Cardiac muscle cell (in vitro differentiated cells and primary cell): ENCODE measurements at regions not wholly inside any gene's neighbourhood (a gene's known extent, or its start where the extent isn't known, plus 50 kb on each side); places are given as distances from the start of the nearest gene placed in this dataset.
A peak's percentile ranks its signal among the peaks of the same experiment; 100 is the strongest.

Experiments used
- DNase-seq, 2 donors: peaks; one replicate each; pipeline versions ENCODE4 v3.0.0 to v3.0.0-alpha.2; 2010 to 2017; ENCODE audit warnings: low read depth in 1 of 2, low spot score in 1 of 2
- H3K27ac ChIP-seq: fragments of 200-600 bp; sonication (generic); 2 replicates; pipeline ENCODE4 v1.5.1; 2016
- H3K27me3 ChIP-seq: fragments of 200-600 bp; sonication (generic); 2 replicates; pipeline ENCODE4 v1.6.0; 2016; ENCODE audit warnings: control low read depth
- H3K36me3 ChIP-seq: fragments of 200-600 bp; sonication (generic); 2 replicates; pipeline ENCODE4 v1.5.1; 2016; ENCODE audit warnings: control low read depth
- H3K4me1 ChIP-seq: fragments of 200-600 bp; sonication (generic); 2 replicates; pipeline ENCODE4 v1.8.1; 2017; ENCODE audit warnings: low read depth, mild to moderate bottlenecking, mixed run types
- H3K4me3 ChIP-seq: fragments of 200-600 bp; sonication (generic); 2 replicates; pipeline ENCODE4 v1.5.1; 2016; ENCODE audit warnings: mild to moderate bottlenecking
- H3K9me3 ChIP-seq: fragments of 200-600 bp; sonication (generic); 2 replicates; pipeline ENCODE4 v1.5.1; 2017; ENCODE audit warnings: low read depth, mild to moderate bottlenecking, control low read depth
- CTCF ChIP-seq: IDR thresholded peaks from 2 replicates; pipeline ENCODE4 v1.5.1; 2012; ENCODE audit warnings: low read depth, mild to moderate bottlenecking, low read length

DNA sequence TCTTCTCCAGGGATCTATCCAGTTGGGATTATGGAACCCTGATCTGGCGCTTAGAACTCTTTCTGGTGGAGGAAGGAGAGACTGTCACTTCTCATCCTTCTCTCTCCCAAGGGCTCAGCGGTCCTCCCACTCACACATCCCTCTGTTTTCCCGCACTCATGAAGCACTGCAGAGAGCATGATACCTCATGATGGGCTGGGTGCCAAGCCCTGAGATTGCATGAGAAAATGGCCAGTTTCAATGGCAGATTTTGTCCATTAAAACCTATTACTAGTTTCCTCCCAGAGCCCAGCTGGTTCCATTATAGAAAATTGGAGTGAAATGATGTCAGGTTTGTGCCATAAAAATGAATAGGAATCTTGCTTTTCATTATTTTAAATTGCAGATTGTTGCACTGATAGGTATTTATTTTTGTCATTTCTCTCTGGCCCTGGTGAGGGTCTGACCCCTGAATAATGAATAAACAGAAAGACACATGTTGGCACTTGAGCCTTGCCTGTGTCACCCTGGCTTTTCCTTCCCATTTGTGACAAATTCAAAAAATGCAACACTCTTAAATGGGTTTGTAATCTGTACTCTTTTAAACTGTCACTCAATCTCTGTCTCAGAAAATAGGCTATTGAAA lies 1151.1 kb downstream of the TYW1 start:
- DNase-seq, result peak in 1 of 2 donors; percentile 26

DNA sequence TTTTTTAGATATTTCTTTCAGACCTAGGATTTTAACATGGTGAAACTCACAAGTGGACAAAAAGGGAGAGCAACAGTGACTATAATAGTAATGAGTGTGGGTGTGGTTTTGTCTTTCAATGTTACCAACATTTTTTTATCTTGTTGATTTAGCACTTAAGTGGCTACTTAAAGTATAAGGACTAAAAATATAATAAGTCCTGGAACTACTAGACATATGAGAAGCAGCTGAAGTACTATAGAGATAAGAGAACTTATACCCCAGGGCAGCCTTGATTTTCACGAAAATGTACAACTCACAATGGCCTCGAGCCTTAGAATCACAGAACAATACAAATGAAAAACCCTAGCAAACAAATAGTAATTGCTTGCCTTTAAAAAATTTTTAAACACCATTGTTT lies 1151.8 kb downstream of the TYW1 start:
- peaks cover 14% of the 10 kb centered on the region for H3K4me1 ChIP-seq
- TF ChIP-seq CTCF, result no peak
- no peak overlapping the region for H3K4me3 ChIP-seq
- H3K27ac ChIP-seq, result no peak overlapping the region
- H3K27me3 ChIP-seq, result no peaks in the 10 kb centered on the region
- H3K9me3 ChIP-seq, result no peaks in the 10 kb centered on the region
- H3K36me3 ChIP-seq, result no peaks in the 10 kb centered on the region
- peak in 1 of 2 donors; percentile 49 for DNase-seq

More for the DNA sequence above, 1151.1 kb downstream of the TYW1 start:
- Histone ChIP-seq H3K27me3 (no peaks in the 10 kb centered on the region), H3K4me3 (no peak overlapping the region), H3K27ac (peak overlapping the region; percentile 35), H3K36me3 (no peaks in the 10 kb centered on the region), H3K4me1 (peaks cover 14% of the 10 kb centered on the region), H3K9me3 (no peaks in the 10 kb centered on the region)
- no peak for TF ChIP-seq CTCF

- TF ChIP-seq CTCF, result no peak
- no peak for DNase-seq
- peaks cover 6% of the 10 kb centered on the region for H3K27me3 ChIP-seq
- no peaks in the 10 kb centered on the region for H3K9me3 ChIP-seq
- no peak overlapping the region for H3K4me3 ChIP-seq
- H3K36me3 ChIP-seq, result no peaks in the 10 kb centered on the region
- H3K4me1 ChIP-seq, result peaks cover 14% of the 10 kb centered on the region
- no peak overlapping the region for H3K27ac ChIP-seq
Observed at GRCh38 chr7:68152205-68152604, 1155.6 kb downstream of the TYW1 start.

GRCh38 chr7:68155676-68156075 lies 1159.0 kb downstream of the TYW1 start:
- no peak overlapping the region for H3K27ac ChIP-seq
- H3K4me1 ChIP-seq, result no peaks in the 10 kb centered on the region
- no peak for TF ChIP-seq CTCF
- peaks cover 9% of the 10 kb centered on the region for H3K27me3 ChIP-seq
- no peaks in the 10 kb centered on the region for H3K9me3 ChIP-seq
- no peak overlapping the region for H3K4me3 ChIP-seq
- no peaks in the 10 kb centered on the region for H3K36me3 ChIP-seq
- no peak for DNase-seq

DNA sequence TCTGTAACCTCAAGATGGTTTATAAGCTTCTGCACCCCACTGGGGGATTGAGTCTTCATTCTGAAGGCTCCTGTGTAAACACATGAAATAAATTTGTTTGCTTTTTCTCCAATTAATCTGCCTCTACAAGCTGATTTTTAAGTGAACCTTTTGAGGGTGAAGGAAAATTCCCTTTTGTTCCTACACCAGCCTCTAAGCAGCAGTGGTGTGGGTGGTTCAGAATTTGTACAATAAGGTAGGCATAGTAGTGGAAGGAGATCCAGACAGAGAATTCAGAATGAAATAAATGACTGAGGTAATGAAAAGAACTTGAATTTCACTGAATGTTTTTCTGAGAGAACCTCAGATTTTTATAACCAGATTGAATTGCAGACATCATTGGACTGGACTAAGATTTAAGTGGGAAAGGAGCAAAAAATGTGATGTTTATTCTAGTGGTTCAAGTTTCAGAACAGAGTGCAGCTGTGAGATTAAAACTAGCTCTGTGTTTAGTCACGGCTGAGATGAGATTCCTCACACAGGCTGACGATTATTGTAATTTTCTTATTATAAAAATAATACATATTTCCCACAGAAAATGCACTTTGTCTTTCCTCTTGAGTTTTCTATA lies 1162.2 kb downstream of the TYW1 start:
- Histone ChIP-seq H3K4me3 (no peak overlapping the region), H3K9me3 (no peaks in the 10 kb centered on the region), H3K4me1 (no peaks in the 10 kb centered on the region), H3K27ac (no peak overlapping the region), H3K36me3 (no peaks in the 10 kb centered on the region), H3K27me3 (peaks cover 8% of the 10 kb centered on the region)
- no peak for TF ChIP-seq CTCF
- no peak for DNase-seq
